Astrocyte of the spinal cord (primary cell): ENCODE measurements at regions not wholly inside any gene's neighbourhood (a gene's known extent, or its start where the extent isn't known, plus 50 kb on each side); places are given as distances from the start of the nearest gene placed in this dataset.
A peak's percentile ranks its signal among the peaks of the same experiment; 100 is the strongest.

Source experiments
- DNase-seq: peaks from one replicate; pipeline ENCODE4 v3.0.0; 2011; ENCODE audit warnings: low read depth, low spot score
- H3K4me3 ChIP-seq: 2 replicates; pipeline ENCODE4 v1.5.1; 2011; ENCODE audit warnings: low read depth, mild to moderate bottlenecking, low read length, moderate library complexity
- CTCF ChIP-seq: IDR thresholded peaks from 2 replicates; pipeline ENCODE4 v1.5.1; 2012; ENCODE audit warnings: low read depth, mild to moderate bottlenecking, low read length, inconsistent platforms
- in situ Hi-C: cut with HindIII; loops from 2 replicates; pipeline ENCODE4 v1.10.0; 2017; ENCODE audit warnings: low sequenced_read_pairs

- DNase-seq: no peak
- in situ Hi-C loops: no loop called here
- TF ChIP-seq CTCF: no peak
Measured at GRCh38 chr6:141211845-141212244, 920.9 kb upstream of the GJE1 start.

GRCh38 chr6:141210901-141211300 lies 921.8 kb upstream of the GJE1 start:
- no peak for TF ChIP-seq CTCF
- in situ Hi-C loops: no loop called here
- H3K4me3 ChIP-seq: no peak overlapping the region
- DNase-seq: no peak

More at GRCh38 chr6:141211845-141212244, 920.9 kb upstream of the GJE1 start:
- H3K4me3 ChIP-seq: no peak overlapping the region

GRCh38 chr6:141209890-141210289 lies 922.8 kb upstream of the GJE1 start:
- TF ChIP-seq CTCF: no peak
- in situ Hi-C loops: no loop called here
- no peak for DNase-seq
- H3K4me3 ChIP-seq: no peak overlapping the region

- DNase-seq: no peak
- no peak overlapping the region for H3K4me3 ChIP-seq
- in situ Hi-C loops: no loop called here
- TF ChIP-seq CTCF: no peak
Measured at GRCh38 chr6:141208101-141208500, 924.6 kb upstream of the GJE1 start.

- in situ Hi-C loops: no loop called here
- TF ChIP-seq CTCF: no peak
- no peak overlapping the region for H3K4me3 ChIP-seq
- peak; percentile 61 for DNase-seq
Measured at GRCh38 chr6:141203902-141204575, 928.7 kb upstream of the GJE1 start.

- H3K4me3 ChIP-seq: no peak overlapping the region
- in situ Hi-C loops: no loop called here
- TF ChIP-seq CTCF: no peak
- DNase-seq: no peak
Measured at GRCh38 chr6:141202626-141203025, 930.1 kb upstream of the GJE1 start.

- DNase-seq: peak; percentile 16
- no peak for TF ChIP-seq CTCF
Measured at GRCh38 chr6:141199074-141199473, 933.7 kb upstream of the GJE1 start.

More at GRCh38 chr6:141199074-141199473, 933.7 kb upstream of the GJE1 start:
- H3K4me3 ChIP-seq: no peak overlapping the region
- in situ Hi-C loops: no loop called here
